ENCODE measurements at regions not wholly inside any gene's neighbourhood (a gene's known extent, or its start where the extent isn't known, plus 50 kb on each side); places are given as distances from the start of the nearest gene placed in this dataset.

- Histone ChIP-seq H3K9me3 (no peaks in the 10 kb centered on the region), H3K4me3 (no peak overlapping the region), H3K27me3 (no peaks in the 10 kb centered on the region), H3K36me3 (no peaks in the 10 kb centered on the region), H3K27ac (no peak overlapping the region), H3K4me1 (no peaks in the 10 kb centered on the region)
- intact Hi-C loops (cut with DNase I; ENCODE audit: low total_unique reads) = no loop called here
- TF ChIP-seq POLR2A (IDR thresholded peaks at IDR 0.05) = no peak
- TF ChIP-seq, protein P1, sequence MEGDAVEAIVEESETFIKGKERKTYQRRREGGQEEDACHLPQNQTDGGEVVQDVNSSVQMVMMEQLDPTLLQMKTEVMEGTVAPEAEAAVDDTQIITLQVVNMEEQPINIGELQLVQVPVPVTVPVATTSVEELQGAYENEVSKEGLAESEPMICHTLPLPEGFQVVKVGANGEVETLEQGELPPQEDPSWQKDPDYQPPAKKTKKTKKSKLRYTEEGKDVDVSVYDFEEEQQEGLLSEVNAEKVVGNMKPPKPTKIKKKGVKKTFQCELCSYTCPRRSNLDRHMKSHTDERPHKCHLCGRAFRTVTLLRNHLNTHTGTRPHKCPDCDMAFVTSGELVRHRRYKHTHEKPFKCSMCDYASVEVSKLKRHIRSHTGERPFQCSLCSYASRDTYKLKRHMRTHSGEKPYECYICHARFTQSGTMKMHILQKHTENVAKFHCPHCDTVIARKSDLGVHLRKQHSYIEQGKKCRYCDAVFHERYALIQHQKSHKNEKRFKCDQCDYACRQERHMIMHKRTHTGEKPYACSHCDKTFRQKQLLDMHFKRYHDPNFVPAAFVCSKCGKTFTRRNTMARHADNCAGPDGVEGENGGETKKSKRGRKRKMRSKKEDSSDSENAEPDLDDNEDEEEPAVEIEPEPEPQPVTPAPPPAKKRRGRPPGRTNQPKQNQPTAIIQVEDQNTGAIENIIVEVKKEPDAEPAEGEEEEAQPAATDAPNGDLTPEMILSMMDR (IDR thresholded peaks at IDR 0.05) = no peak
- no peak for DNase-seq (ENCODE audit: low spot score in 2 of 2)
Observed at GRCh38 chr16:87199901-87200300, 117.3 kb downstream of the C16orf95 start.

DNA sequence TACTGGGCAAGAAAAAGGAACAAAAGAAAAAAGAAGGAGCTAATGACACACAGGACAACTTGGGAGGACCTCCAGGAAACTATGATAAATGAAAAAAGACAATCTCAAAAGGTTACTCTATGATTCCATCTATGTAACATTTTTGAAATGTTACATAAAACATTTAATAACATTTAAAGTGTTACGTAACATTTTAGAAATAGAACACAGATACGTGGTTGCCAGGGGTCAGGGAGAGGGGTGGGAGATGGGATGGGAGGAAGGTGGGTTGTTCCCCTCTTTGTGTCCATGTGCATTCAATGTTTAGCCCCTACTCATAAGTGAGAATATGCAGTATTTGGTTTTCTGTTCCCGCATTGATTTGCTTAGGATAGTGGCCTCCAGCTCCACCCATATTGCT is 116.6 kb downstream of the C16orf95 start:
- TF ChIP-seq POLR2A (IDR thresholded peaks at IDR 0.05) = no peak
- TF ChIP-seq POLR2AphosphoS5 (IDR thresholded peaks at IDR 0.05) = no peak
- TF ChIP-seq, protein P1 (IDR thresholded peaks at IDR 0.05) = no peak
- Histone ChIP-seq H3K9me3 (no peaks in the 10 kb centered on the region), H3K27ac (no peak overlapping the region), H3K4me3 (no peak overlapping the region), H3K27me3 (no peaks in the 10 kb centered on the region), H3K36me3 (no peaks in the 10 kb centered on the region), H3K4me1 (no peaks in the 10 kb centered on the region)
- intact Hi-C loops (cut with DNase I; ENCODE audit: low total_unique reads) = no loop called here
- DNase-seq (ENCODE audit: low spot score in 2 of 2) = no peak

- Histone ChIP-seq H3K9me3 (no peaks in the 10 kb centered on the region), H3K36me3 (no peaks in the 10 kb centered on the region), H3K27ac (no peak overlapping the region), H3K27me3 (no peaks in the 10 kb centered on the region), H3K4me3 (no peak overlapping the region), H3K4me1 (no peaks in the 10 kb centered on the region)
- no peak for DNase-seq (ENCODE audit: low spot score in 2 of 2)
- intact Hi-C loops (cut with DNase I; ENCODE audit: low total_unique reads) = no loop called here
- TF ChIP-seq POLR2AphosphoS5 (IDR thresholded peaks at IDR 0.05) = no peak
- TF ChIP-seq POLR2A (IDR thresholded peaks at IDR 0.05) = no peak
- TF ChIP-seq, protein P1 (IDR thresholded peaks at IDR 0.05) = no peak
Observed at GRCh38 chr16:87201052-87201451, 116.1 kb downstream of the C16orf95 start.

DNA sequence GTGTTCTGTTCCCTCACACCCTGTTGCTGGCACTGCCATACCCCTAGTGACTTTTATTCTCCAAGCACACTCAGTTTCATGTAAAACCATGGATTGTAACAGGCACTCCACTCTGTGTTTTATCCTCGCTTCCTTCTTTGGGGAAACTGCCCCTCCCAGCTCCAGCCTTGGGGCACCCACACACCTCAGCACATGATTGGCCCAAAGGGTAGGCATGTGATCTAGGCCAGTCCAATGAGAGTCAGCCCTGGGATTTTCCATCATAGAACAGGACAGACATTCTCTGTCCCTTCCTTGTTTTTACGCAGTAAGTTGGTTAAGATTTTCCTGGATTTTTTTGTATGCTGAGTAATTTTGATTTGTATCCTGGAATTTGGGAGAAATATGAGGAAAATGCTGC is 115.4 kb downstream of the C16orf95 start:
- no peak overlapping the region for H3K27ac ChIP-seq
- intact Hi-C loops (cut with DNase I; ENCODE audit: low total_unique reads) = no loop called here
- H3K9me3 ChIP-seq = no peaks in the 10 kb centered on the region
- no peaks in the 10 kb centered on the region for H3K27me3 ChIP-seq
- no peak for DNase-seq (ENCODE audit: low spot score in 2 of 2)
- H3K4me1 ChIP-seq = no peaks in the 10 kb centered on the region
- no peak for TF ChIP-seq POLR2AphosphoS5 (IDR thresholded peaks at IDR 0.05)
- TF ChIP-seq POLR2A (IDR thresholded peaks at IDR 0.05) = no peak
- TF ChIP-seq, protein P1 (IDR thresholded peaks at IDR 0.05) = no peak
- no peak overlapping the region for H3K4me3 ChIP-seq
- no peaks in the 10 kb centered on the region for H3K36me3 ChIP-seq

DNA sequence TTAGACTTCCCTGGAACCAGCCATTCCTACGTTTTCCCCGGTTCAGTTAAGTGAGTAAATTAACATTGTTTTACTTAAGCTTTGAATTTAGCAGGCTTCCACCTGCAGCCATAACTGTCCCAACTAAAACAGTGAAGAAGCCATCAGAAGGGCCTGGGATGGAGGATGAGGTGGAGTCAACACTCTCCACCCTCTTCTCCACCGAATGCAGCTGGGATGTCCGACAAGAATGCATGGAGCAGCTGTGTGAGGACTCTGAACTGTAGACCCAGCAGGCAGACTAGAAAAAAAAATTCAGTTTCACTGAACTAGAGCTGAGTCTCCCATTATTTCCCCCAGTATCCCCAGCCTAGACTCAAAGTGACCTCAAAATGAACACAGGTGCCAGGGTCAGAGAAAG is 114.8 kb downstream of the C16orf95 start:
- no peak overlapping the region for H3K4me3 ChIP-seq
- H3K9me3 ChIP-seq = no peaks in the 10 kb centered on the region
- no peaks in the 10 kb centered on the region for H3K36me3 ChIP-seq
- H3K27ac ChIP-seq = no peak overlapping the region
- no peaks in the 10 kb centered on the region for H3K4me1 ChIP-seq
- TF ChIP-seq POLR2A (IDR thresholded peaks at IDR 0.05) (no peak), POLR2AphosphoS5 (IDR thresholded peaks at IDR 0.05) (no peak)
- TF ChIP-seq, protein P1 (IDR thresholded peaks at IDR 0.05) = no peak
- H3K27me3 ChIP-seq = no peaks in the 10 kb centered on the region
- DNase-seq (ENCODE audit: low spot score in 2 of 2) = no peak
- intact Hi-C loops (cut with DNase I; ENCODE audit: low total_unique reads) = no loop called here
